PFSK-1 (cell line): ENCODE measurements at regions not wholly inside any gene's neighbourhood (a gene's known extent, or its start where the extent isn't known, plus 50 kb on each side); places are given as distances from the start of the nearest gene placed in this dataset.

ENCODE experiments used
- SIN3A ChIP-seq: IDR thresholded peaks from 2 replicates; pipeline ENCODE4 v1.6.1; 2012; ENCODE audit warnings: mild to moderate bottlenecking, low read length, moderate library complexity, borderline replicate concordance; ENCODE audit not compliant: insufficient read depth
- TAF1 ChIP-seq: IDR thresholded peaks from 2 replicates; pipeline ENCODE4 v1.6.1; 2012; ENCODE audit warnings: low read length, control low read depth, borderline replicate concordance; ENCODE audit not compliant: insufficient read depth

DNA sequence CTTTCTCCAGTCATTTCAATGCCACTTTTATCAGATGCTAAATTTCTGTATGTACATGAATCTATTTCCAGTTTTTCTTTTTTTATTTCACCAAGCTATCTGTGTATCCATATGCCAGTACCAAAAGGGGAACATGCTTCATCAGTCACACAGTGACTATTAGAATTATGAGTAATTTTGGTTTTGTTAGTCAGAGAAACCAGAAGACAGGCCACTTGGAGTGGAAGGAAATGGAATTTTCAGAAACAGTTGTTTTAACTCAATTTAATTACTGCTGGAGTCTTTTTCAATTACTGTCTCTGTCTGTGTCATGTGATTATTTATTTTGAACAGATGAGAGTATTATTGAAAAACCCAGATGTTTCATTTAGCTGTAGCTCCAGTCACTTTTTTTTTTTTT, 84.6 kb upstream of the ANO3 start:
- TF ChIP-seq TAF1, result no peak
- TF ChIP-seq SIN3A, result no peak
